Fibroblast of villous mesenchyme (primary cell): ENCODE measurements at regions not wholly inside any gene's neighbourhood (a gene's known extent, or its start where the extent isn't known, plus 50 kb on each side); places are given as distances from the start of the nearest gene placed in this dataset.
"Not testable (repeated sequence)": the region's sequence is repeated elsewhere in the genome, so short reads cannot be mapped to it uniquely, and the experiment has no call there.

Experiments used
- DNase-seq: peaks from one replicate; pipeline ENCODE4 v3.0.0-alpha.2; 2010; ENCODE audit warnings: low read depth
- H3K4me3 ChIP-seq: 2 replicates; pipeline ENCODE4 v1.5.1; 2011; ENCODE audit warnings: low read depth, mild to moderate bottlenecking, low read length
- TF ChIP-seq, protein P1 (sequence below): IDR thresholded peaks from 2 replicates; pipeline ENCODE4 v1.5.1; 2012; ENCODE audit warnings: low read depth, mild to moderate bottlenecking, low read length; ENCODE audit not compliant: insufficient read depth

DNA sequence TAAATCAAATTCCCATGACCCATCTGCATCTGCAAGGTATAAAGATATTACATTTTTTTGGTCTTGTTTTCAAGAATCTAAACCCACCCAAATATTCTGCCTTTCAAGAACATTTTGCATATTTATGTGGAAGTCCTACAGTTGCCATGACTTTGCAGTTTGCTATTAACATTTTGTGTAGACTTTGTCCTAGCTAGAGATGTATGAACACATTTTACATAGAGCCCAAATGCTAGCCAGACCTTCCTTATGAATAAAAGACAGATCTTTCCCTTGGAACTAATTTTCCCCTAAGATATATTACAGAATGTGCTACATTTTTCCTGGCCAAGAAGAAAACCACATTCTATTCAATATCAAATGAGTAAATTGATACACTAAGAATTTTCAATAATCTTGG lies 772.5 kb downstream of the KCNA4 start:
- TF ChIP-seq, protein P1, sequence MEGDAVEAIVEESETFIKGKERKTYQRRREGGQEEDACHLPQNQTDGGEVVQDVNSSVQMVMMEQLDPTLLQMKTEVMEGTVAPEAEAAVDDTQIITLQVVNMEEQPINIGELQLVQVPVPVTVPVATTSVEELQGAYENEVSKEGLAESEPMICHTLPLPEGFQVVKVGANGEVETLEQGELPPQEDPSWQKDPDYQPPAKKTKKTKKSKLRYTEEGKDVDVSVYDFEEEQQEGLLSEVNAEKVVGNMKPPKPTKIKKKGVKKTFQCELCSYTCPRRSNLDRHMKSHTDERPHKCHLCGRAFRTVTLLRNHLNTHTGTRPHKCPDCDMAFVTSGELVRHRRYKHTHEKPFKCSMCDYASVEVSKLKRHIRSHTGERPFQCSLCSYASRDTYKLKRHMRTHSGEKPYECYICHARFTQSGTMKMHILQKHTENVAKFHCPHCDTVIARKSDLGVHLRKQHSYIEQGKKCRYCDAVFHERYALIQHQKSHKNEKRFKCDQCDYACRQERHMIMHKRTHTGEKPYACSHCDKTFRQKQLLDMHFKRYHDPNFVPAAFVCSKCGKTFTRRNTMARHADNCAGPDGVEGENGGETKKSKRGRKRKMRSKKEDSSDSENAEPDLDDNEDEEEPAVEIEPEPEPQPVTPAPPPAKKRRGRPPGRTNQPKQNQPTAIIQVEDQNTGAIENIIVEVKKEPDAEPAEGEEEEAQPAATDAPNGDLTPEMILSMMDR = no peak
- no peak overlapping the region for H3K4me3 ChIP-seq
- no peak for DNase-seq

DNA sequence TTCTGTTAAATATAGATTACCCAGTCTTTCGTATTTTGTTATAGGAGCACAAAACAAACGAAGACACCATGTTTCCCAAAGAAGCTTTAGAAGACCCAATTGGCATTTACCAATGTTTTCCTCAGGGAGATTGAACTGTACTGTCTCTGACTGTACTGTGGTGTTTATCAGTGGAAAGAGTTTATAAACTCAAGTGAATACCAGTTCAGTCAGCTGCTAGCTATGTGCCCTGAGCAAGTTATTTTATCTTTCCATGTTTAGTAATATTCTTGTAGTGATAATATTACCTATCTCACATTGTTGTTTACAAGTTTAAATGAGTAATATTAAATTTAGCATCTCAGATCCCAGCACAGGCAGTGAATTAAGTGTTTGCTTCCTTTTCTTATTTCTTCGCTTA lies 773.2 kb downstream of the KCNA4 start:
- TF ChIP-seq, protein P1 = no peak
- DNase-seq = no peak

GRCh38 chr11:29231991-29232390 lies 784.8 kb downstream of the KCNA4 start:
- no peak overlapping the region for H3K4me3 ChIP-seq
- TF ChIP-seq, protein P1 = no peak
- DNase-seq = no peak

More for the DNA sequence above, 773.2 kb downstream of the KCNA4 start:
- no peak overlapping the region for H3K4me3 ChIP-seq

- no peak for DNase-seq
- TF ChIP-seq, protein P1 = no peak
- H3K4me3 ChIP-seq = no peak overlapping the region
These were observed 785.2 kb downstream of the KCNA4 start for GRCh38 chr11:29231586-29231985.

- no peak overlapping the region for H3K4me3 ChIP-seq
- TF ChIP-seq, protein P1 = no peak
- no peak for DNase-seq
These were observed 789.0 kb downstream of the KCNA4 start for GRCh38 chr11:29227811-29228210.

- DNase-seq = no peak
- TF ChIP-seq, protein P1 = no peak
- H3K4me3 ChIP-seq = no peak overlapping the region
These were observed 792.0 kb downstream of the KCNA4 start for GRCh38 chr11:29224739-29225384.

DNA sequence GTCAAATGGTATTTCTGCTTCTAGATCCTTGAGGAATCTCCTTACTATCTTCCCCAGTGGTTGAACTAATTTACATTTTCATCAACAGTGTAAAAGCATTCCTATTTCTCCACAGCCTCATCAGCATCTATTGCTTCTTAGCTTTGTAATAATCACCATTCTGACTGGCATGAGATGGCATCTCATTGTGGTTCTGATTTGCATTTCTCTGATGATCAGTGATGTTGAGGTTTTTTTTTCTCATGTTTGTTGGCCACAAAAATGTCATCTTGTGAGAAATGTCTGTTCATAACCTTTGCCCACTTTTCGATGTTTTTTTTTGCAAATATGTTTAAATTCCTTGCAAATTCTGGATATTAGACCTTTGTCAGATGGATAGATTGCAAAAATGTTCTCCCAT lies 797.3 kb downstream of the KCNA4 start:
- not testable (repeated sequence) for H3K4me3 ChIP-seq, DNase-seq
